ENCODE measurements at regions not wholly inside any gene's neighbourhood (a gene's known extent, or its start where the extent isn't known, plus 50 kb on each side); places are given as distances from the start of the nearest gene placed in this dataset.

DNA sequence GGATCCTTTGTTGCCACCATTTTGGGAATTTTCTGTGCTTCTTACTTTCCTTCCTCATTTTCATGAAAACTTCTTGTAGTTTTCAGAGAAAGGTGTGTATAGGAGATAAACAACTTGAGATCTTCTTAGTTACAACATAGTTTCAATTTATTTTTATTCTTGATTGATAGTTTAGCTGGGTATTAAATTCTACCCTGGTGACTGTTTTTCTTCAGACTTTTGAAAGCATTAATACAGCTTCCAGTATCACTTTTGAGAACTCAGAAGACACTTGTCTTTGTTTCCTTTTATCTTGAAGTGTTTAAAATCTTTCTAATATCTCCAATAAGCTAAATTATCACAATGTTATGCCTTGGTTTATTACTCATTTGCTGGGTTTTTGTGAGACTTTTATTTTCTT, 167.5 kb upstream of the DPP10 start:
- H3K36me3 Mint-ChIP-seq (ENCODE audit: insufficient read depth, unreplicated experiment), result no peaks in the 10 kb centered on the region
- TF ChIP-seq, protein P1, sequence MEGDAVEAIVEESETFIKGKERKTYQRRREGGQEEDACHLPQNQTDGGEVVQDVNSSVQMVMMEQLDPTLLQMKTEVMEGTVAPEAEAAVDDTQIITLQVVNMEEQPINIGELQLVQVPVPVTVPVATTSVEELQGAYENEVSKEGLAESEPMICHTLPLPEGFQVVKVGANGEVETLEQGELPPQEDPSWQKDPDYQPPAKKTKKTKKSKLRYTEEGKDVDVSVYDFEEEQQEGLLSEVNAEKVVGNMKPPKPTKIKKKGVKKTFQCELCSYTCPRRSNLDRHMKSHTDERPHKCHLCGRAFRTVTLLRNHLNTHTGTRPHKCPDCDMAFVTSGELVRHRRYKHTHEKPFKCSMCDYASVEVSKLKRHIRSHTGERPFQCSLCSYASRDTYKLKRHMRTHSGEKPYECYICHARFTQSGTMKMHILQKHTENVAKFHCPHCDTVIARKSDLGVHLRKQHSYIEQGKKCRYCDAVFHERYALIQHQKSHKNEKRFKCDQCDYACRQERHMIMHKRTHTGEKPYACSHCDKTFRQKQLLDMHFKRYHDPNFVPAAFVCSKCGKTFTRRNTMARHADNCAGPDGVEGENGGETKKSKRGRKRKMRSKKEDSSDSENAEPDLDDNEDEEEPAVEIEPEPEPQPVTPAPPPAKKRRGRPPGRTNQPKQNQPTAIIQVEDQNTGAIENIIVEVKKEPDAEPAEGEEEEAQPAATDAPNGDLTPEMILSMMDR (IDR thresholded peaks at IDR 0.05; ENCODE audit: unreplicated experiment), result no peak
- H3K9me3 Mint-ChIP-seq (ENCODE audit: low read depth, unreplicated experiment), result peaks cover 9% of the 10 kb centered on the region
- no peaks in the 10 kb centered on the region for H3K27me3 Mint-ChIP-seq (ENCODE audit: unreplicated experiment)
- H3K4me3 Mint-ChIP-seq (ENCODE audit: low read depth, unreplicated experiment), result no peak overlapping the region
- DNase-seq, result no peak
- BruUV-seq (replicated peaks), result no TSS peak
- no peak overlapping the region for H3K27ac Mint-ChIP-seq (ENCODE audit: unreplicated experiment)
- no peaks in the 10 kb centered on the region for H3K4me1 Mint-ChIP-seq (ENCODE audit: low read depth, unreplicated experiment)
- intact Hi-C loops (cut with micrococcal nuclease; ENCODE audit: unreplicated experiment), result no loop called here
- CTCF ChIA-PET, result interaction anchor here (0.7 kb wide), 1 partner anchor 239 kb away, joined by 3 read pairs; no protein-coding TSS in a partner anchor

DNA sequence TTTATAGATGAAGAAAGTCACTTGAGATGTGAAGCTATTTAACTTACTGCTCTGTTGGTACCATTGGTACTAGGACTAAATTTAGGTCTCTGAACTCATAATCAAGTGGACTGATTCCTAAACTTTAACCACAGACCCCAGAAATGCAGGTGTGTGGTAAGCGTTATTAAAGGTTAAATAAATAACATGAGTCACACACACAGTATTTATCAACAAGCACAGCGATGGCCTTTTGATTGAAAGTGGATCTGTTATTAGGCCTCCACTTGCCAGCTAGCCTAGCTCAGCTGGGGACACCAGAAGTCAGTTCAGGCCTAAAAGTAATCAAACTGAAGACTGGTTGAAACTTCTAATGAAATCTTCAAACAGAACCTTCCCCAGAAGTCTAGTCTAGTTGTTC, 161.3 kb upstream of the DPP10 start:
- no TSS peak for BruUV-seq (replicated peaks)
- no peak for DNase-seq
- intact Hi-C loops (cut with micrococcal nuclease; ENCODE audit: unreplicated experiment), result no loop called here
- TF ChIP-seq, protein P1 (IDR thresholded peaks at IDR 0.05; ENCODE audit: unreplicated experiment), result no peak
- Mint-ChIP-seq H3K27me3 (ENCODE audit: unreplicated experiment) (no peaks in the 10 kb centered on the region), H3K4me1 (ENCODE audit: low read depth, unreplicated experiment) (no peaks in the 10 kb centered on the region), H3K9me3 (ENCODE audit: low read depth, unreplicated experiment) (peaks cover under 1% of the 10 kb centered on the region), H3K4me3 (ENCODE audit: low read depth, unreplicated experiment) (no peak overlapping the region), H3K27ac (ENCODE audit: unreplicated experiment) (no peak overlapping the region), H3K36me3 (ENCODE audit: insufficient read depth, unreplicated experiment) (no peaks in the 10 kb centered on the region)
- CTCF ChIA-PET, result no interaction called here

DNA sequence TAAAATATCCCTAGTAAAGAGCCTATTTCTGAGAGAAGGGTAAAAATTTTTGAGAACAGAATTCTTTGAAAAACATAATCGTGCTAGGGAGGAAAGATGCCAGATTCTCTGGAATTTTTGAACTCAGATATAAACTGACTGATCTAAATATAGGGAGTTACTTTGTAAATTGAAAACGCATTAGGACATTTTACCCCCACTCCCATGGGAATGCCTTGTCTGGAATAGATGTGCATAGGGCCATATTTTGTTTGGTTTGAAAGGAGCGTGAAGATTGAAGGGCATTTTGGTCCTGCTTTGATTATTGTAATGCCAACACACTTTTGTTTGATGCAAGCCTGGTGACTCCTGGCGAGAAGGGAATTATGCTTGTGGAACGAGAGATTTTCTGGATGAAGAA, 158.7 kb upstream of the DPP10 start:
- Mint-ChIP-seq H3K9me3 (ENCODE audit: low read depth, unreplicated experiment) (peaks cover 6% of the 10 kb centered on the region), H3K27ac (ENCODE audit: unreplicated experiment) (no peak overlapping the region), H3K36me3 (ENCODE audit: insufficient read depth, unreplicated experiment) (no peaks in the 10 kb centered on the region), H3K27me3 (ENCODE audit: unreplicated experiment) (no peaks in the 10 kb centered on the region), H3K4me1 (ENCODE audit: low read depth, unreplicated experiment) (no peaks in the 10 kb centered on the region), H3K4me3 (ENCODE audit: low read depth, unreplicated experiment) (no peak overlapping the region)
- no TSS peak for BruUV-seq (replicated peaks)
- DNase-seq, result no peak
- CTCF ChIA-PET, result no interaction called here
- intact Hi-C loops (cut with micrococcal nuclease; ENCODE audit: unreplicated experiment), result no loop called here
- TF ChIP-seq, protein P1 (IDR thresholded peaks at IDR 0.05; ENCODE audit: unreplicated experiment), result no peak

DNA sequence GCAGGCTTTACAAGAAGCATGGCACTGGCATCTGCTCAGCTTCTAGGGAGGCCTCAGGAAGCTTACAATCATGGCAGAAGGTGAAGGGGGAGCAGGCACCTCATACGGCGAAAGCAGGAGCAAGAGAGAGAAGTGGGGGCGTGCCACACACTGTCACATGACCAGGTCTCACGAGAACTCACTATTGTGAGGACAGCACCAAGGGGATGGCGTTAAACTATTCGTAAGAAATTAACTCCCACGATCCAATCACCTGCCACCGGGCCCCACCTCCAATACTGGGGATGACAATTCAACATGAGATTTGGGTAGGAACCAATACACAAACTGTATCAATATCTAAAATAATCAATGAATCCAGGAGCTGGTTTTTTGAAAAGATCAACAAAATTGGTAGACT, 156.0 kb upstream of the DPP10 start:
- H3K27ac Mint-ChIP-seq (ENCODE audit: unreplicated experiment), result no peak overlapping the region
- no peaks in the 10 kb centered on the region for H3K36me3 Mint-ChIP-seq (ENCODE audit: insufficient read depth, unreplicated experiment)
- no TSS peak for BruUV-seq (replicated peaks)
- TF ChIP-seq, protein P1 (IDR thresholded peaks at IDR 0.05; ENCODE audit: unreplicated experiment), result no peak
- intact Hi-C loops (cut with micrococcal nuclease; ENCODE audit: unreplicated experiment), result no loop called here
- DNase-seq, result no peak
- peaks cover 6% of the 10 kb centered on the region for H3K9me3 Mint-ChIP-seq (ENCODE audit: low read depth, unreplicated experiment)
- H3K4me1 Mint-ChIP-seq (ENCODE audit: low read depth, unreplicated experiment), result no peaks in the 10 kb centered on the region
- CTCF ChIA-PET, result no interaction called here
- no peak overlapping the region for H3K4me3 Mint-ChIP-seq (ENCODE audit: low read depth, unreplicated experiment)
- H3K27me3 Mint-ChIP-seq (ENCODE audit: unreplicated experiment), result no peaks in the 10 kb centered on the region
